A673 (cell line): ENCODE measurements at regions not wholly inside any gene's neighbourhood (a gene's known extent, or its start where the extent isn't known, plus 50 kb on each side); places are given as distances from the start of the nearest gene placed in this dataset.

Source experiments
- CTCF ChIP-seq: fragments of 300-800, 200-600 bp; sonication (generic); conservative IDR thresholded peaks from 2 replicates; pipeline ENCODE4 v1.5.1; 2017; ENCODE audit warnings: low read depth, mild to moderate bottlenecking, antibody characterized with exemption, low read length, moderate library complexity, mixed read lengths
- EZH2 ChIP-seq: fragments of 200-600 bp; sonication (generic); IDR thresholded peaks from 2 replicates; pipeline ENCODE4 v1.6.1; 2017; ENCODE audit warnings: borderline replicate concordance, low read depth, mild to moderate bottlenecking, mixed read lengths, antibody characterized with exemption, low read length; ENCODE audit not compliant: poor library complexity, severe bottlenecking

GRCh38 chr5:17813214-17813613 lies 179.0 kb downstream of the TAF11L14 start:
- TF ChIP-seq CTCF = no peak
- no peak for TF ChIP-seq EZH2
